Anterior cingulate cortex (tissue), 58 donors: ENCODE measurements at regions not wholly inside any gene's neighbourhood (a gene's known extent, or its start where the extent isn't known, plus 50 kb on each side); places are given as distances from the start of the nearest gene placed in this dataset.
A peak's percentile ranks its signal among the peaks of the same experiment; 100 is the strongest.

ENCODE experiments used
- DNase-seq, 58 donors: peaks; one replicate each; lab custom pipeline; 2025; lab: John Stamatoyannopoulos, UW

- DNase-seq, result no peak
Measured at GRCh38 chr1:232486006-232486405, 143.9 kb downstream of the SIPA1L2 start.

GRCh38 chr1:232484856-232485255 is 145.1 kb downstream of the SIPA1L2 start:
- DNase-seq, result no peak

- DNase-seq, result no peak
Measured at GRCh38 chr1:232483826-232484225, 146.1 kb downstream of the SIPA1L2 start.

GRCh38 chr1:232481091-232481490 is 148.8 kb downstream of the SIPA1L2 start:
- no peak for DNase-seq

- DNase-seq, result no peak
Measured at GRCh38 chr1:232477728-232478127, 152.2 kb downstream of the SIPA1L2 start.

- DNase-seq, result no peak
Measured at GRCh38 chr1:232476538-232476950, 153.4 kb downstream of the SIPA1L2 start.

GRCh38 chr1:232474826-232475225 is 155.1 kb downstream of the SIPA1L2 start:
- DNase-seq, result no peak

GRCh38 chr1:232473900-232474299 is 156.0 kb downstream of the SIPA1L2 start:
- DNase-seq, result no peak

- peak in 1 of 58 donors; percentile 19 for DNase-seq
Measured at GRCh38 chr1:232473324-232473723, 156.6 kb downstream of the SIPA1L2 start.

GRCh38 chr1:232472485-232473041 is 157.4 kb downstream of the SIPA1L2 start:
- DNase-seq, result no peak

- no peak for DNase-seq
Measured at GRCh38 chr1:232471250-232471649, 158.7 kb downstream of the SIPA1L2 start.

- DNase-seq, result no peak
Measured at GRCh38 chr1:232470711-232471110, 159.2 kb downstream of the SIPA1L2 start.

- no peak for DNase-seq
Measured at GRCh38 chr1:232468249-232468648, 161.7 kb downstream of the SIPA1L2 start.

GRCh38 chr1:232467073-232467760 is 162.7 kb downstream of the SIPA1L2 start:
- no peak for DNase-seq

- DNase-seq, result no peak
Measured at GRCh38 chr1:232464325-232464724, 165.6 kb downstream of the SIPA1L2 start.

- DNase-seq, result no peak
Measured at GRCh38 chr1:232463225-232463624, 166.7 kb downstream of the SIPA1L2 start.

- DNase-seq, result no peak
Measured at GRCh38 chr1:232462213-232462612, 167.7 kb downstream of the SIPA1L2 start.

GRCh38 chr1:232459826-232460225 is 170.1 kb downstream of the SIPA1L2 start:
- no peak for DNase-seq

- no peak for DNase-seq
Measured at GRCh38 chr1:232459087-232459486, 170.8 kb downstream of the SIPA1L2 start.

- no peak for DNase-seq
Measured at GRCh38 chr1:232457595-232457994, 172.3 kb downstream of the SIPA1L2 start.

- no peak for DNase-seq
Measured at GRCh38 chr1:232456714-232457113, 173.2 kb downstream of the SIPA1L2 start.

- no peak for DNase-seq
Measured at GRCh38 chr1:232454227-232454886, 175.6 kb downstream of the SIPA1L2 start.
